NCI-H128 (cell line): ENCODE measurements at regions not wholly inside any gene's neighbourhood (a gene's known extent, or its start where the extent isn't known, plus 50 kb on each side); places are given as distances from the start of the nearest gene placed in this dataset.

Experiments used
- DNase-seq: peaks from one replicate; lab custom pipeline; 2025; ENCODE audit not compliant: unreplicated experiment; lab: John Stamatoyannopoulos, UW

DNA sequence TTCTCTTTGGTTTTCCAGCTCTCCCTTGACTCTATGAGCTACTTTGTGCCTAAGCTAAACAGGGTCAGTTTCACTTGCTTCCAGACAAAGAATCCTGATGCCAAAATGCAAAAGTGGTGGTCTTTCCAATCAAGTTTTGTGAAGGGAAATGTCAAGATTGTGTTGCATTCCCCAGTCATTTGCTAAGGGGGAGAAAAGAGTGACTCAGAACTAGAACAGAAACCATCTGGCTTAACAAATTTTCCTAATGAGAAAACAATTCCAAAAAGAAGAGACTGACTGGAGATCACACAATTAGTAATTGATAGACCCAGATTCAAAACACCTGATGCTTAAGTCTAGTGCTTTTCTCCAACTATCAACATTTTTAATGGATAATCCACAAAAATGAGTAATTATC lies 235.1 kb upstream of the DIO2 start:
- no peak for DNase-seq

DNA sequence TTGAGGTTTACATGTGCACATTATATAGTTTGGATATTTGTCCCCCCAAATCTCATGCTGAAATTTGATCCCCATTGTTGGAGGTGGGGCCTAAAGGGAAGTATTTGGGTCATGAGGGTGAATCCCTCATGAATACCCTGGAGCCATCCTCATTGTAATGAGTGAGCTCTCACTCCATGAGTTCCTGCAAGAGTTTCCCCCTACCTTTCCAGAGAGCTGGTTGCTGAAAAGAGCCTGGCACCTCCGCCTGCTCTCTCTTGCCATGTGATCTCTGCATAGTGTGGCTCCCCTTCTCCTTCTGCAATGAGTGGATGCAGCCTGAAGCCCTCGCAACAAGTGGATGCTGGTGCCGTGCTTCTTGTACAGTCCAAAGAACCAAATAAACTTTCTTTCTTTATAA lies 234.3 kb upstream of the DIO2 start:
- no peak for DNase-seq

DNA sequence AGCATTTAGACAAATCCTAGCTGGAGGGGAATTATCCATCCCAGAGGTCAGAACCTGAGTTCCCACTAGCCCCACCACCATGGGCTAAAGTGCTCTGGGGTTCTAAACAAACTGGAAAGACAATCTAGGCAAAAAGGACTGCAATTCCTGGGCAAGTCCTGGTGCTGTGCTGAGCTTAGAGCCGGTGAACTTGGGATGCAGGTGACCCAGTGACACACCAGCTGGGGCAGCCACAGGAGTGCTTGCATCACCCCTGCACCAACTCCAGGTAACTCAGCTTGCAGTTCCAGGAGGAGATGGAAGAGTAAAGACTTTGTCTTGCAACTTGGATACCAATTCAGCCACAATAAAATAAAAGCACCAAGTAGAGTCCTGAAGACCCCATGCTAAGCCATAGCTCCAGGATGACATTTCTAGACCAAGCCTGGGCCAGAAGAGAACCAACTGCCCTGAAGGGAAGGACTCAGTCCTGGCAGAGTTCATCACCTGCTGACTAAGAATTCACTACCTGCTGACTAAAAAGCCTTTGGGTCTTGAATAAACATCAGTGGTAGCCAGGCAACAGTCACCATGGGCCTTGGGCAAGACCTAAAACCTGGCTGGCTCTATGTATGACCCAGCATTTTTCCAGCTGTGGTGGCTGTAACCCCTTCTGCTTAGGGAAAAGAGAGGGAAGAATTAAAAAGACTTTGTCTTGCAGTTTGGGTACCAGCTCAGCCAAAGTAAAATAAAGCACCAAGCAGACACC lies 223.4 kb upstream of the DIO2 start:
- no peak for DNase-seq

DNA sequence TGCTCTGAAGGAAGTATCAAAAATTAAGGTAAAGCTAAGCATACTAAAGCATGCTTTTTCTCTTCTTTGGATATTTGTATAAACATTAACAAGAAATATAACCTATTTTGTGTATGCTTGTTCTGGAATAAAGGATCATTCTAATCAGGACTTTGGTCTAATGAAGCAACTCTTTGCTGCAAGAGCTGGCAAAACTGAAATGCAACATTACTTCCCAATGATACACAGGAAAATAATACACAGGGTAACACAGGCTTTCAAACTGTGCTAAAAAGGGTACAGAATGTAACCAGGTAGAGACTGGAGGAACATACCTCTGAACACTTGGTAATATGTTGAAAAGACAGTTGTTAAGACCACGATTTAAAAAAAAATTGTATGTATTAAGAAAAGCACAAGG lies 222.5 kb upstream of the DIO2 start:
- no peak for DNase-seq

DNA sequence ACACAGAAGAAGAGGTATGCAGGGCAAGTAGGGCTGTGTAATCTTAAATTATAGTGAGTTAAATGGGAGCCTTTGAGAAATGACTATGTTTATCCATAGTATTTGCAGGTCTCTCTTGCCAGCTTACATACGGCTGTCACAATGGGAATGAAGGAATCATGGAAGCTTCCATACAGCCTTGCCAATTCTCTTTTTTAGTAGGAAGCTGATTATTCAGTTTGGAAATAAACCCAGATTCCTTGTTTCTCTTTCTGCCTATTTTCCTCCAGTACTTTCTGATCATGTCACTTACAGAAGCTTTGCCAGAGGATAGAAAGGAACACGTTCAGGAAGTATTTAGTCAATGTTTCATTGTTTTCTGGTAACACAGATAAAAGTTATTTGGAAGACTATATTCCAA lies 217.4 kb upstream of the DIO2 start:
- no peak for DNase-seq

GRCh38 chr14:80428171-80428570 lies 216.9 kb upstream of the DIO2 start:
- DNase-seq: no peak

GRCh38 chr14:80427101-80427500 lies 215.8 kb upstream of the DIO2 start:
- DNase-seq: no peak

- DNase-seq: no peak
These were observed 215.4 kb upstream of the DIO2 start for GRCh38 chr14:80426683-80427082.

GRCh38 chr14:80425686-80426085 lies 214.4 kb upstream of the DIO2 start:
- DNase-seq: no peak

DNA sequence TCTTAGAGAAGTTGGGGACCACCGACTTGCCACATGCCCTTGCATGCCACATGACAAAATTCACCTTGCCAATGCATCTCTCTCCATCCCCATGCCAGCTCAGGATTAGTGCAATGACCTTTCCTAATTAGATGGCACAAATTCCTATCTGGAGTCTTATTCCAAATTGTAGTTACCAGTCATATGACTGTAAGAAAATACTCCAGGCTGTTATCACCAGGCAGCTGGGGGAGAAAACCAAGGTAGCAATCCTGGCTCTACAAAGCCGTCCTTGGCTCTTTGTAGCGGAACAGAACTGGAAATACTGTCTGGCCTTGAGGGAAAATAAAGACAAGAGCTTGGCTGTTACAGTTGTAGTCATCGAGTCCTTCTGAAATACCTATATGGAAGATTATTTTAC lies 208.5 kb upstream of the DIO2 start:
- DNase-seq: no peak

DNA sequence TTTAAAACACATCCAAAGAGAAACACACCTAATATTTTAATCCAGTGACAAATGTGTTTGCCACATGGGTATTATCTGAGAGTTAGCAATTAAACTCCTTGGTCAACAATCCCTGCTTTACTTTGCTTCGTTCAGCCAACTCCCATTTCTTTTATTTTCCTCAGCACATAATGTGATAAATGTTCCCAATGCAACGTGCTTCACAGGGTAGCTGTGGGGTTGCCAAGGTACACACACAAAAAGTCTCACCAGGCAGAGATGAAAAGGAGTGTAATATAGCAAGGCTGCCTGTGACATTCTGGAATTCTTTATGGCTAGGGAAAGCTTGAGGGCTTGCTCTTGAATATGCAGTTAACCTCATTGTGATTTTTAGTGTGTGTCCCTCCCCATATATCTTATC lies 208.0 kb upstream of the DIO2 start:
- DNase-seq: no peak

DNA sequence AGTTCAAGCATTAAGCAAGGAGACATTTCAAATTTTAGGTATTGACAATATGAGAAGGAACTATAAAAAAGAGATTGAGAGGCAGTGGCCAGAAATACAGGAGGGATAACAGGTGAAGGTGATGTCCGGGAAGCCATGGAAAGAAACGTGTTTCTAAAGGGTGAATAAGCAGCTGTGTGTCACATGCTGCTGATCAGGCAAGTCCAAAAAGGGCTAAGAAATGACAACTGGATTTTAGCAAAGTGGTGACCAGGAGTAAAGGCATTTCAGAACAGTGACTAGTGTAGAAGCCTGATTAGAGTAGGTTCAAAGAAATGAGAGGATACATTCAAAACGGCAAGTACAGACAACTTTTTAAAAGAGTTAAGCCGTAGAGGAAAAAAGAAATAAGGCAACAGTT lies 204.3 kb upstream of the DIO2 start:
- no peak for DNase-seq

GRCh38 chr14:80414080-80414479 lies 202.8 kb upstream of the DIO2 start:
- no peak for DNase-seq

DNA sequence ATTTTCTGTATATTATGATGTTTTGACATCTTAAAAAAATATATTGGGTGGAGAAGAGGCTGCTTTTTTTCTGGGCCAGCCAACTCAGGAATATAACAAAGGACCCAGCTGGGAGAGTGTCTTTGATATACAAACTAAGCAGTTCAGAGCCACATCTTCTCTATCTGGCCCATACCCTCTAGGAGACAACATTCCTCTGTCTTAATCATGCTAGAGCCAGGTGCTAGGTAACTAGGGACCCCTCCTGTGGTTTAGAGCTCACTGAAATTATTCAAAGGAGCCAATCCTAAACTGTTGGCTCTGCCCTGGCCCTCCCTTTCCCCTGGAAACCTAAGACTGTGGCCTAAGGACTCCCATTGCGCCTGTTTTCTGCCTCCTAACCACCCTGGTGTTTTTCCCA lies 193.1 kb upstream of the DIO2 start:
- DNase-seq: no peak

DNA sequence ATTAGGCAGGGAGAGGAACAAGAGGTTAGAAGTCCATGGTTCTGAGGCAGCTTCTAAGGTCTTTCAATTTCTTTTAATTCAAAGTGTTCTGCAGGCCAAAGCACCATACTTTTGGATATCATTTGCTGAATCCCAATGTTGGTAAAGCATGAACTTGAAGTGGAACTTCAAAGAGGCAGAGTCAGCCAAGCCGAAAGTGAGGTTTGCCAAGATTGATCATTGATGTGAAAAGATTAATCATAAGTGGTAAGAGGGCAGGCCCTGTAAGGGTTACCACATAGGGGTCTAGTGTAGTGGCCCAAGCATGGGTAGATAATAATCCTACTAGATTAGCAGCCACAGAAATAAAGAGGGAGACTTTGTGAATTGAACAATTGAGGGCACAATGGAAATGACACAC lies 191.7 kb upstream of the DIO2 start:
- DNase-seq: no peak

- no peak for DNase-seq
These were observed 183.7 kb upstream of the DIO2 start for GRCh38 chr14:80395031-80395430.

GRCh38 chr14:80393766-80394165 lies 182.5 kb upstream of the DIO2 start:
- DNase-seq: peak; percentile 13

- no peak for DNase-seq
These were observed 179.6 kb upstream of the DIO2 start for GRCh38 chr14:80390906-80391305.

- DNase-seq: no peak
These were observed 177.8 kb upstream of the DIO2 start for GRCh38 chr14:80388980-80389711.

GRCh38 chr14:80387563-80387981 lies 176.3 kb upstream of the DIO2 start:
- no peak for DNase-seq

DNA sequence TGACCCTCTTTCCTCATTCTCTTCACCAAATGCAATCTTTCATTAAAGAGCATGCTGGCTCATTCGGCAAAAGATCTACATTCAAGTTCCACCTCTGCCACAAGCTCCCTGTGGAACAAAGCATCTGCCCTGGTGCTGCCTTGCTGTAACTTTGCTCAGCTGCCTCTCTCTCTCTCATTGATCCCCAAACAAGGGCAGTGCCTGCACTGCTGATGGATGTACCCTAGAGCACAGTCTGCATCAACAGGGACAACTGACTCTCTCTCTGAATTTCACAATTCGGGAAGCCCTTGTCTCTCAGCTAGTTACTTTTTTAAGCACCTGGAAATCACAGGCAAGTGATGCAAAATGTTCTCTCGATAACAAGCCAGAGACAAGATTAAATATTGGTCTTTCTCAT lies 174.0 kb upstream of the DIO2 start:
- no peak for DNase-seq

DNA sequence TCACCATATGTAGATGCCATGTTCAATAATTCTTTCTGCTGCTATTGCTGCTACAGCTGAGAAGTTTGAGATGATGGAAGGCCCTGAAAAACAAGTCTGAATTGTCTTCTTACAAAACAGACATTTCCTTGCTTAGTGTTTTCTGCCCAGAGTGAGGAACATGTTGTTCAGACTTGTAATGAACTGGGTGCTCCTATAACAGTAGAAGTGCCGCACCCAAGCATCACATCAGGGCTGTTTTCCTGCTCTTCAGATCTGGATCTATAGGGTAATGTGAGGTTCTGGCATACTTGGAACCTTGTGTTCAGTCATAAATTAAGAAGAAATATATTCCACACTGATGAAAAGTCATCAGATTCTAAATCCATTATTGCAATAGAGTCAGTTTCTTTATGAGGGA lies 171.9 kb upstream of the DIO2 start:
- DNase-seq: no peak
